SK-N-SH (cell line): ENCODE measurements at regions not wholly inside any gene's neighbourhood (a gene's known extent, or its start where the extent isn't known, plus 50 kb on each side); places are given as distances from the start of the nearest gene placed in this dataset.

Experiments used
- CTCF ChIA-PET: fragments of 300-600, 350-600 bp; formaldehyde crosslinking; extraction: SDS; loops from one replicate; lab custom pipeline; 2021; lab: Yijun Ruan, JAX
- POLR2A ChIA-PET: fragments of 350-600 bp; sonication (Branson Sonifier 250); formaldehyde crosslinking; extraction: SDS; loops from one replicate; lab custom pipeline; 2020; ENCODE audit warnings: antibody characterized with exemption, inconsistent platforms; lab: Yijun Ruan, JAX
- DNase-seq: peaks from one replicate; pipeline ENCODE4 v3.0.0; 2012
- H2AFZ ChIP-seq: fragments of 200-600 bp; sonication (generic); 2 replicates; pipeline ENCODE4 v1.8.1; 2016; ENCODE audit warnings: antibody characterized with exemption, mild to moderate bottlenecking, low read depth
- H3F3A ChIP-seq: fragments of 200-600 bp; sonication (generic); replicated peaks from 2 replicates; pipeline ENCODE3; 2016; ENCODE audit warnings: antibody characterized with exemption, mild to moderate bottlenecking; ENCODE audit not compliant: insufficient read depth
- H3K27ac ChIP-seq, 2 experiments: fragments of 200-500 bp in 1 of 2; fragments of 200-600 bp in 1 of 2; sonication (Bioruptor generic) in 1 of 2; sonication (generic), shearing (Covaris generic) in 1 of 2; 2 replicates each; pipeline versions ENCODE4 v1.5.1 to v1.6.1; 2014 to 2016; ENCODE audit warnings: low read depth in 2 of 2, inconsistent platforms in 1 of 2, low read length in 1 of 2, mild to moderate bottlenecking in 1 of 2, mixed read lengths in 1 of 2
- H3K27me3 ChIP-seq: fragments of 200-600 bp; sonication (generic), shearing (Covaris generic); 2 replicates; pipeline ENCODE4 v1.6.1; 2016; ENCODE audit warnings: mixed run types; ENCODE audit not compliant: insufficient read depth
- H3K36me3 ChIP-seq, 2 experiments: fragments of 200-500 bp in 1 of 2; fragments of 200-600 bp in 1 of 2; sonication (Bioruptor generic) in 1 of 2; sonication (generic) in 1 of 2; replicated peaks in 1 of 2; 2 replicates each; pipeline versions ENCODE3 to v1.5.1; 2014 to 2016; ENCODE audit warnings: low read length in 1 of 2, mild to moderate bottlenecking in 1 of 2; ENCODE audit not compliant: insufficient read depth in 2 of 2, control insufficient read depth in 1 of 2
- H3K4me1 ChIP-seq, 2 experiments: fragments of 200-500 bp in 1 of 2; fragments of 200-600 bp in 1 of 2; sonication (Bioruptor generic) in 1 of 2; sonication (generic), shearing (Covaris generic) in 1 of 2; 2 replicates each; pipeline versions ENCODE4 v1.5.1 to v1.6.1; 2014 to 2016; ENCODE audit warnings: low read depth in 1 of 2, low read length in 1 of 2, mixed run types in 1 of 2; ENCODE audit not compliant: insufficient read depth in 2 of 2, control insufficient read depth in 1 of 2
- H3K4me2 ChIP-seq: fragments of 200-600 bp; sonication (generic), shearing (Covaris generic); 2 replicates; pipeline ENCODE4 v1.6.1; 2017; ENCODE audit warnings: mixed run types
- H3K4me3 ChIP-seq, 2 experiments: fragments of 200-500 bp in 1 of 2; fragments of 200-600 bp in 1 of 2; sonication (Bioruptor generic) in 1 of 2; sonication (generic), shearing (Covaris generic) in 1 of 2; 2 replicates each; pipeline versions ENCODE4 v1.5.1 to v1.8.1; 2014 to 2016; ENCODE audit warnings: low read depth in 2 of 2, inconsistent platforms in 1 of 2, low read length in 1 of 2, mild to moderate bottlenecking in 1 of 2, mixed read lengths in 1 of 2, moderate library complexity in 1 of 2
- H3K79me2 ChIP-seq: fragments of 200-600 bp; sonication (generic); 2 replicates; pipeline ENCODE4 v1.8.1; 2017; ENCODE audit warnings: mild to moderate bottlenecking; ENCODE audit not compliant: insufficient read depth
- H3K9ac ChIP-seq: fragments of 200-600 bp; sonication (generic); 2 replicates; pipeline ENCODE4 v1.6.1; 2017; ENCODE audit warnings: mixed run types
- H3K9me2 ChIP-seq: fragments of 200-600 bp; sonication (generic); 2 replicates; pipeline ENCODE4 v1.6.1; 2017; ENCODE audit warnings: mixed run types
- H3K9me3 ChIP-seq: fragments of 200-600 bp; sonication (generic); 2 replicates; pipeline ENCODE4 v1.6.1; 2017; ENCODE audit warnings: mixed run types, mild to moderate bottlenecking, moderate library complexity
- H4K20me1 ChIP-seq: fragments of 200-600 bp; sonication (generic); 2 replicates; pipeline ENCODE4 v1.6.1; 2017; ENCODE audit warnings: mild to moderate bottlenecking, mixed run types; ENCODE audit not compliant: insufficient read depth
- CHD2 ChIP-seq: fragments of 150-350 bp; IDR thresholded peaks from 2 replicates; pipeline ENCODE4 v1.6.1; 2018; ENCODE audit warnings: low read length; ENCODE audit not compliant: partially characterized antibody
- ELF1 ChIP-seq: IDR thresholded peaks from 2 replicates; pipeline ENCODE4 v1.4.0; 2012
- EP300 ChIP-seq, 2 experiments: IDR thresholded peaks; 2 replicates each; pipeline versions ENCODE4 v1.4.0 to v1.6.1; 2012; ENCODE audit warnings: borderline replicate concordance in 1 of 2, low read depth in 1 of 2, low read length in 1 of 2
- EZH2phosphoT487 ChIP-seq: fragments of 200-600 bp; sonication (generic); IDR thresholded peaks from 2 replicates; pipeline ENCODE4 v1.6.1; 2017; ENCODE audit warnings: low read depth, mixed run types, mild to moderate bottlenecking, antibody characterized with exemption, moderate library complexity, borderline replicate concordance
- FOXJ3 ChIP-seq: sonication (generic); formaldehyde crosslinking; IDR thresholded peaks from 2 replicates; pipeline ENCODE4 v1.5.1; 2020; ENCODE audit warnings: mild to moderate bottlenecking, missing genetic modification reagents
- GABPA ChIP-seq: IDR thresholded peaks from 2 replicates; pipeline ENCODE4 v1.4.0; 2012; ENCODE audit warnings: low read depth, mild to moderate bottlenecking
- GATA2 ChIP-seq: sonication (generic); formaldehyde crosslinking; IDR thresholded peaks from 2 replicates; pipeline ENCODE4 v1.5.0; 2020; ENCODE audit warnings: mild to moderate bottlenecking, missing genetic modification reagents
- JUND ChIP-seq: IDR thresholded peaks from 2 replicates; pipeline ENCODE4 v1.4.0; 2012
- NFIC ChIP-seq: IDR thresholded peaks from 2 replicates; pipeline ENCODE4 v1.4.0; 2012; ENCODE audit warnings: borderline replicate concordance
- POLR2AphosphoS5 ChIP-seq: IDR thresholded peaks from 2 replicates; pipeline ENCODE4 v1.6.1; 2012; ENCODE audit warnings: low read depth, low read length
- SMC3 ChIP-seq: IDR thresholded peaks from 2 replicates; pipeline ENCODE4 v1.6.1; 2012; ENCODE audit warnings: low read depth, low read length, improper control_type of control experiment
- TAF1 ChIP-seq: IDR thresholded peaks from 2 replicates; pipeline ENCODE4 v1.6.1; 2012; ENCODE audit warnings: low read depth, mild to moderate bottlenecking, low read length, moderate library complexity, borderline replicate concordance
- TEAD4 ChIP-seq: IDR thresholded peaks from 2 replicates; pipeline ENCODE4 v1.4.0; 2012; ENCODE audit warnings: mild to moderate bottlenecking, borderline replicate concordance; ENCODE audit not compliant: insufficient read depth
- YY1 ChIP-seq: IDR thresholded peaks from 2 replicates; pipeline ENCODE4 v1.4.0; 2012; ENCODE audit warnings: low read depth, mild to moderate bottlenecking
- WGBS: methylation state at CpG from one replicate; pipeline ENCODE4 v1.1.6; 2017; ENCODE audit warnings: low lambda C conversion rate; 5-methylcytosine and 5-hydroxymethylcytosine counted together
- TF ChIP-seq, protein P1 (sequence below): fragments of 150-350 bp; IDR thresholded peaks from 2 replicates; pipeline ENCODE4 v1.6.1; 2016; ENCODE audit warnings: mild to moderate bottlenecking, low read depth, low read length
- TF ChIP-seq, protein P2 (sequence below): IDR thresholded peaks from 2 replicates; pipeline ENCODE4; 2012
- TF ChIP-seq, protein P3 (sequence below): IDR thresholded peaks from 2 replicates; pipeline ENCODE4 v1.4.0; 2012; ENCODE audit warnings: low read depth

DNA sequence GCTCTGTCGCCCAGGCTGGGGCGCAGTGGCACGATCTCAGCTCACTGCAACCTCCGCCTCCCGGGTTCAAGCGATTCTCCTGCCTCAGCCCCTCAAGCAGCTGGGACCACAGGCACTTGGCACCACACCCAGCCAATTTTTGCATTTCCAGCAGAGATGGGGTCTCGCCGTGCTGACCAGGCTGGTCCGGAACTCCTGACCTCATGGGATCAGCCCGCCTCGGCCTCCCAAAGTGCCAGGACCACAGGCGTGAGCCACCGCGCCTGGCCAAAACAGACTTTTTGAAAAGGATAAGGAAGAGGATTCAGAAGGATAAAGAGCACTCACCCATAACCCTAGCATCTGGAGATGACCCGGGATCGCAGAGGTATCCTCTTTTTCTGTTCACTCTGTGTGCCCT is 224.5 kb upstream of the AGTR2 start:
- no peaks in the 10 kb centered on the region for H3K9me3 ChIP-seq
- WGBS: 83% methylated on average over 16 of the region's 16 CpGs
- H3K27me3 ChIP-seq: no peaks in the 10 kb centered on the region
- no peak overlapping the region for H2AFZ ChIP-seq
- no peak overlapping the region for H3K9ac ChIP-seq
- H3K79me2 ChIP-seq: no peaks in the 10 kb centered on the region; the same call in 1 of the 2 replicates
- peaks cover 0 to 12% of the 10 kb centered on the region in 2 experiments; a peak in 1 of 4 replicates for H3K4me1 ChIP-seq
- H3K27ac ChIP-seq: no peak overlapping the region
- DNase-seq: no peak
- no peaks in the 10 kb centered on the region for H3F3A ChIP-seq
- CTCF ChIA-PET: no interaction called here
- POLR2A ChIA-PET: no interaction called here
- TF ChIP-seq GATA2 (CRISPR knock-in tag) (no peak), FOXJ3 (no peak), EZH2phosphoT487 (no peak), NFIC (no peak), EP300 (IDR thresholded peaks at IDR 0.05; ENCODE audit: borderline replicate concordance in 1 of 2, low read depth in 1 of 2, low read length in 1 of 2) (no peak), GABPA (no peak), TAF1 (no peak), ELF1 (no peak), YY1 (no peak), POLR2AphosphoS5 (no peak), JUND (no peak), SMC3 (no peak), TEAD4 (no peak), CHD2 (no peak)
- TF ChIP-seq, protein P1, sequence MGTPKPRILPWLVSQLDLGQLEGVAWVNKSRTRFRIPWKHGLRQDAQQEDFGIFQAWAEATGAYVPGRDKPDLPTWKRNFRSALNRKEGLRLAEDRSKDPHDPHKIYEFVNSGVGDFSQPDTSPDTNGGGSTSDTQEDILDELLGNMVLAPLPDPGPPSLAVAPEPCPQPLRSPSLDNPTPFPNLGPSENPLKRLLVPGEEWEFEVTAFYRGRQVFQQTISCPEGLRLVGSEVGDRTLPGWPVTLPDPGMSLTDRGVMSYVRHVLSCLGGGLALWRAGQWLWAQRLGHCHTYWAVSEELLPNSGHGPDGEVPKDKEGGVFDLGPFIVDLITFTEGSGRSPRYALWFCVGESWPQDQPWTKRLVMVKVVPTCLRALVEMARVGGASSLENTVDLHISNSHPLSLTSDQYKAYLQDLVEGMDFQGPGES: no peak
- TF ChIP-seq, protein P2, sequence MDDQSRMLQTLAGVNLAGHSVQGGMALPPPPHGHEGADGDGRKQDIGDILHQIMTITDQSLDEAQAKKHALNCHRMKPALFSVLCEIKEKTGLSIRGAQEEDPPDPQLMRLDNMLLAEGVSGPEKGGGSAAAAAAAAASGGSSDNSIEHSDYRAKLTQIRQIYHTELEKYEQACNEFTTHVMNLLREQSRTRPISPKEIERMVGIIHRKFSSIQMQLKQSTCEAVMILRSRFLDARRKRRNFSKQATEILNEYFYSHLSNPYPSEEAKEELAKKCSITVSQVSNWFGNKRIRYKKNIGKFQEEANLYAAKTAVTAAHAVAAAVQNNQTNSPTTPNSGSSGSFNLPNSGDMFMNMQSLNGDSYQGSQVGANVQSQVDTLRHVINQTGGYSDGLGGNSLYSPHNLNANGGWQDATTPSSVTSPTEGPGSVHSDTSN: no peak
- TF ChIP-seq, protein P3, sequence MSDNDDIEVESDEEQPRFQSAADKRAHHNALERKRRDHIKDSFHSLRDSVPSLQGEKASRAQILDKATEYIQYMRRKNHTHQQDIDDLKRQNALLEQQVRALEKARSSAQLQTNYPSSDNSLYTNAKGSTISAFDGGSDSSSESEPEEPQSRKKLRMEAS: no peak
- H4K20me1 ChIP-seq: no peaks in the 10 kb centered on the region
- no peaks in the 10 kb centered on the region for H3K36me3 ChIP-seq
- no peaks in the 10 kb centered on the region for H3K9me2 ChIP-seq
- no peak overlapping the region for H3K4me3 ChIP-seq
- no peak overlapping the region for H3K4me2 ChIP-seq
